ENCODE measurements at regions not wholly inside any gene's neighbourhood (a gene's known extent, or its start where the extent isn't known, plus 50 kb on each side); places are given as distances from the start of the nearest gene placed in this dataset.
A peak's percentile ranks its signal among the peaks of the same experiment; 100 is the strongest.
"Not testable (repeated sequence)": the region's sequence is repeated elsewhere in the genome, so short reads cannot be mapped to it uniquely, and the experiment has no call there.

DNA sequence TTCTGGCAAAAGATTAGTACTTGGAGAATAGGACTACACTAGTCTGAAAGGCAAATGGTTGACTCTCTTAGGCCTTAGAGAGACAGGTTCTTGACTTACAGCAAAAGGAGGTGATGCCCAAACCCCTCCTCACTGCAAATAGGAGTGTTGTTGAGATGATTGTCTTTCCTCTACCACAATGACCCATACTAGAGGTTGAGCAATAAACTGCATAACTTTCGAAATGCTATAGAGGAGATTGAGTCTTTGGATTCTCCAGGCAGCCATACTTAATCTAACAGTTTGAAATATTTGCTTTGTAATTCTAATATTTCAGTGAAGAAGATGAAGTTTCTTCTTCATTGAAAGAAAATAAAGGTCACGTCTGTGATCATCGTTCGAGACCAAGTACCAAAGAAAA is 498.5 kb upstream of the GBE1 start:
- DNase-seq, result no peak

DNA sequence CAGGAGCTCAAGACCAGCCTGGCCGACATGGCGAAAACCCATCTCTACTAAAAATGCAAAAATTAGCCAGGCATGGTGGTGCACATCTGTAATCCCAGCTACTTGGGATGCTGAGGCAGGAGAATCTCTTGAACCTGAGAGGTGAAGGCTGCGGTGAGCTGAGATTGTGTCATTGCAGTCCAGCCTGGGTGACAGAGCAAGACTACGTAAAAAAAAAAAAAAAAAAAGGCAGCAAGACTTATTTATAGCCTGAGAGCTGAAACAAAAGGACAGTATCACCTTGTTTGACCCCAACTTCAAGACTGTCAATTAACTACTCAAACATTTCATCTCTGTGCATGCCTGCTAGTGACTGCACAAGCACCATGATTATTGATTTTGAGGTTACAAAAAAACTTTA is 478.9 kb upstream of the GBE1 start:
- no peak for DNase-seq

DNA sequence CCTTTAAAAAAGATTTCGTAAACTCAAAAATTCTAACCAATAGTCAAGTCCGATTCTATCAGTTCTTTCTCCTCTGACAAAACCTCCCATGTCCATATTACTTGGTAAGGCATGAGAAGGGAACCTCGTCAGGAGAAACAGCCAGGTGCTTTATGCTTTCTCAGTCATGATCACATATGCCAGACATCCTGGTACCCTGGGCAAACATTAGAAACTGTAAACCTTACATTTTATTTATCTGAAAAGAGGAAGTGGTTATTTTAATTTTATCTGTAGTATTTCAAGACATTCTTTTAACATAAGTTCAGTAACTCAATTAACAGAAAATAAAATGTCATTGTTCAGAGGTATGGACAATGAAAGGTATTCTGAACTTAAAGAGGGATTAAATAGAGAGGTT is 474.8 kb upstream of the GBE1 start:
- DNase-seq, result no peak

DNA sequence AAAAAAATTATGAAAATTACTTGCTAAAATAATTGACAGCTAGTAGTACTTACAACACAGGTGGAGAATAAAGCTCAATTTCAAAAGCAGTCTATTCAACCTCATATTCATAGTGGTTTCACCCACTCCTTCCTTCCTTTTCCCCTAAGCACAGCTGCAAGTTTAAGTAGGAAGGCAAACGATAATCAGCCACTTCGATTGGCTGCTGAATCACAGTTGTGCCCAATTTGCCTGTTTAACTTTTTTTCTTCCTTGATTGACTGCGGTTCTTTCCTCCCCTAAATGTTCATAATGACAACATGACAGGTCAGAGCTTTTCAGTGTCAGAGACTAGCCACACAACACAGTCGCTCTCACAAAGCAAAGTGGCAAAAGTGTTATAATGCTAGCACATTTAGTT is 468.0 kb upstream of the GBE1 start:
- DNase-seq, result no peak

DNA sequence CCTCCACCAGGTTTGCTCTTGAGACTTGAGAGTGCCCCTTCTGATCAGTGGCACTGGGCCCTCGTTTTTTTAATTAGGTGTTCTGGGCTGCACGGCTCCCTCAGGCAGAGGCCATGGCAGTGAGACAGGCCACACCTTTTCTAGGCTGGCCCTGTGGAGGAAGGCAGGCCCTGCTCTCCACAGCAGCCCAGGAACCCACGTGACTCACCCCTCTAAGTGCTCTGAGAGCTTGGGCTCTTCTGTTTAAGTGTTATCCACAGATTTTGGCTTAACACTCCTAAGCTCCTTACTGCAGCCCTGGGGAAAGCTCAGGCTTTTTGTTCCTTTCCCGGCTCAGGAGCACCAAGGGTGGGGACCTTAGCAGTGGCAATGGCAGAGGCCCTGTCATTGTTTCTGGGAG is 463.2 kb upstream of the GBE1 start:
- no peak for DNase-seq

DNA sequence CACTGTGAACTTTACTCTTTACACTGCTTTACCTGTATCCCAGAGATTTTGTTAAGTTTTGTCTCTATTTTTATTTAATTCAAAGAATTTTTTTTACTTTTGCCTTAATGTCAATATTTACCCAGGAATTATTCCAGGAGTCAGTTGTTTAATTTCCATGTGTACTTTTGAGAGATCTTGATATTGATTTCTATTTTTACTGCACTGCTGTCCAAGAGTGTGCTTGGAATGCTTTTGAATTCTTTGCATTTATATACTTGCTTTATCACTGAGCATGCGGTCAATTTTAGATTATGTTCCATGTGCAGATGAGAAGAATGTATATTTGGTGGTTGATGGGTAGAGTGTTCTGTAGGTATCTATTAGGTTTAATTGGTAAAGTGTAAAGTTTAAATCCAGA is 461.0 kb upstream of the GBE1 start:
- DNase-seq, result no peak

DNA sequence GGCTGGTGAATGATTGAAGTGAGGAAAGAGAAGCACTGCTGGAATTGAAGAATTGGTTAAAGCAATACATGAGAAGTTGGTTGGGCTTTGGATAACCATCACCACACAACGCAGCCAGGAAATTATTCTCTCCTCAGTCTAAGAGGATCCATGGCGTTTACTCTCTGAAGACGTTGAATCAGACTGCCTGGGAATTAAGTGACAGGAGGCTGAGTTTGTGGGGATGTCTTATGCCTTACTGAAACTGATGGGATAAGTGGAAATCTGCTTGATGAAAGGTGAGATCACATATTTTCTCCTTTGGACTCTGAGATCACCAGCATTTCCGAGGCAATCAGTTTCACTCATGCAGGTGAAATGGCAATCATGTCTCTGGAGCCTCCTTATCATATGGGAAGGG is 456.1 kb upstream of the GBE1 start:
- no peak for DNase-seq

DNA sequence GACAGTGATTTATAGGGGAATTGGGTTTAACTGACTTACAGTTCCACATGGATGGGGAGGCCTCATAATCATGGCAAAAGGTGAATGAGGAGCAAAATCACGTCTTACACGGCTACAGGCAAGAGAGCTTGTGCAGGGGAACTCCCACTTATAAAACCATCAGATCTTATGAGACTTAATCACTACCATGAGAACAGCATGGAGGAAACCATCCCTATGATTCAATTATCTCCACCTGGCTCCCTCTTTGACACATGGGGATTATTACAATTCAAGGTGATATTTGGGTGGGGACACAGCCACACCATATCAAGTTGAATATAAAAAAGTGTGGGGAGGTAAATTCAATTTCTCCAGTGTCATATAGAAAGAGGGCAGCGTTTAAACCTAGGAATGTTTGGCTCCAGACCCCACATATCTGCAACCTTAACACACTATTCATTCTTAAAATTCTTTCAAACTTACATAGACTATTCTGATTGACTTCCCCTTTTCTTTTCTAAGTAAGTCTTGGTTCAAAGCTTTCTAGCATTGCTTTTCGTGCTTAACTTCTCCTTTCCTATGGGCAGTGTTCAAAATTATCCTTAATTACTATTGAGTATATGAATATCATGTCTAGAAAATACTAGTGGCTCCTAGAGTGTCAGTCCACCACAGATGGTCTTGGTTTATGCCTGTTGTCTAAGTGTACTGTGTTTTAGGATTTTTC is 446.7 kb upstream of the GBE1 start:
- DNase-seq, result no peak

DNA sequence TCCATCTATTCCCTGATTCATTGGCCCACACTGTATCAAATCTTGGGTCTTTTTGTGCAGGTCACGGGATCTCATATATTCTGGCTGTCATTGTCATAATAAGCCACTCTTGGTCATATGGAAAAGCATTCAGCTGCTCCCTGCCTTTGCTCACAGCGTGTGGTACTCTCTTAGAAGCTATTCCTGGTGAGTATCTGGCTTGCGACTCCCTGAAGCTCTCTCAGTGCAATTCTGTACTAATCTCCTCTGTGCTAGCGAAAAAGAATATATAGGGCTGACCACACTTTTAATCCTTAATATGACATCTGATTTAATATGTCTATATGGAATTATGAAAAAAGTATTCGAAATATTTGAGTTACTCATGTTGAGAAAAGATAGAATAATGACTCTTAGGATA is 440.8 kb upstream of the GBE1 start:
- no peak for DNase-seq

DNA sequence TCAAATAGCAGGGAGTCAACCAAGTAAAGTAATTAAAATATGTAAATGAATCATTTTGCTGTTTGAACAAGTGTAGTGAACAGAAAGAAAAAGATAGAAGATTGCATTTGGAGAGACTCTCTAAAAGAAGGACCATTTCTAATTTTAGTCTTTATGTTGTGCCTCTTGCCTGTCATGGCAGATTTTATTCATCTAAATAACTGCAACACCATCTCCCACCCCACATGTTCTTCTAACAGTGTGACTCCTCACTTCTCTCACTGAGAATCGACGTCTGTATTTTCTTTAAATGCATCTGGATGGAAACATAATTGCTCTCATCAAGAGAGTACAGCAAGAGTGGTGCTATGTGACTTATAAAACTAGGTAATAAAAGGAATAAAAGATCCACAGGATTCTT is 439.9 kb upstream of the GBE1 start:
- DNase-seq, result no peak

DNA sequence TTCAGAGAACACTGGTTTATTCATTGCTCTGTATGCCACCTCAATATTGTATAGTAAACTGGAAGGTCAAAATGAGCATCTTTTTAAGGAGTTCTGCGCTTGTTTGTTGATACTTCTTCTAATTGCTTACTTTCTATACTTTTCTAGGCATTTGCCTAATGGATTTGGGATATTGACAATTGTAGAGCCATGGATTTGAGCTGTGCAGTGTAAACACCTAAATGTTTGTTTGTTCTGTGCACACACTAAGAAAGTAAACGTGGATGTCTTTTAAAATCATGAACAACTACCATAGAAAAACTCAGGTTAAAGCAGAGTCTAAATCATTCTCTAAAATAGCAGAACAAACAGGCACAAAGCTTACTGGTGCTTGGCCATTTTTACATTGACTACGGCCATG is 436.6 kb upstream of the GBE1 start:
- DNase-seq, result no peak

DNA sequence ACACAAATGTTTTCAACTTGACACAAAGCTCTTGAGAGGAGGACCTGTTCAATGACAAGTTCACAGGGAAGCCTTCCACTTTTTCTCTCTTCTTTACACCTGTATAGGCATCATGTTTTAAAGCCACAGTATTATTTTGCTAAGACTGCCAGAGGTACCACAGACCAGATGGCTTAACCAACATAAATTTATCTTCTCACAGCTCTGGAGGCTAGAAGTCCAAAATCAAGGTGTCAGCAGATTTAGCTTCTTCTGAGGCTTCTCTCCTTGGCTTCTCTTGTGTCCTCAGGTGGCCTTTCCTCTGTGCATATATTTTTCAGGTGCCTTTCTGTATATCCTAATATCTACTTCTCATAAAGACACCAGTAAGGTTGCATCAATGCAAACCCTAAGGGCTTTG is 435.2 kb upstream of the GBE1 start:
- no peak for DNase-seq

DNA sequence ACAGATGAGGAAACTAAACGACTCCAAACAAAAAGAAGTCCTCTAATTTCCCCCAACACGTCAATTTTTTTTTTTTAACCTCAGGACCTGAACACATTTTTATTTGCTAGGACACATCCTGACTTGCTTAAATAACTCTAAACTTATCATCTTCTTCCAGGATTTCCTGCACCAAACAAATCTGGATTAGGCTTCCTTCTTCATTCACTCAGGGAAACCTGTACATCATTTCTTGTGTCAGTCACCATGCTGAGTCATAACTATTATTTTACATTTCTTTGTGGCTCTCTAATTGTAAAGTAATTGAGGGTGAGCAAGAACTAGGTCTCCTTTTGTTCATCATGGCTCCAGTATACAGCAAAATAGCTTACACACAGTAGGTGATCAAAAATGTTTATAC is 433.4 kb upstream of the GBE1 start:
- no peak for DNase-seq

DNA sequence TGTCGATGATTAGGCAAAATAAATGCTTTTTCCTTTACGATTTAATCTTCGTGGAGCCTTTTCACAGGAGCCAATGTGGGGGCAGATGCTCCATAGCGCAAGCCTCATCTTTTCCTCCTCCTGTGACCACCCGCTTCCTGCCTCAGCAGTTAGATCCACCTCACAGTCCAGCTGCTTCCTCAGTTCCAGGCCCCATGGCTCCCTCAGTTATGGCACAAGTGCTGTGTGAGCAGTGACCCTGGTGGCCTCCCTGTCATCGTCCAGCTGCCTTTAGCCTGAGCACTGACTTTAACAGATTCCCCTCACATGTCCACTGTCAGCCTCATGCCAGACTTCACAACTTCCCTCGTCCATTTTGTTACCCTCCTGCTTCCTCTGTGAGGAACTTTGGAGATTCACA is 424.6 kb upstream of the GBE1 start:
- no peak for DNase-seq

DNA sequence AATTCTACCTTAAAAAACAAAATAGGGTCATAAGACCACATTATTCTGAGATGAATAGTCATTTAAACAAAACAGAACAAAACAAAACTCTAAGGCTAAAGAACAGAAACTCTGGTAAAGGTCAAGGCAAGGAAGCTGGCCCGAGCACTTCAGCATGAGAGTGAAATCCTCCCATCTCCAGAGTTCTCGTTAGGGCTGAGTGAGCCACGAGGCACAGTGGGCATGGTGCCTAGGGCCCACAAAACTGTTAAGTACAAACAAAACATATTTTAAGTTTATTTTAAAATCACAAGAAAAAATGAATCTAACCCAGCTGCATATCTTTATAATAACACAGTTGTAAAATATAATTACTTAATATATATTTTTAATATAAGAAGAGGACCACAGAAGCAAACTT is 417.8 kb upstream of the GBE1 start:
- DNase-seq, result no peak

DNA sequence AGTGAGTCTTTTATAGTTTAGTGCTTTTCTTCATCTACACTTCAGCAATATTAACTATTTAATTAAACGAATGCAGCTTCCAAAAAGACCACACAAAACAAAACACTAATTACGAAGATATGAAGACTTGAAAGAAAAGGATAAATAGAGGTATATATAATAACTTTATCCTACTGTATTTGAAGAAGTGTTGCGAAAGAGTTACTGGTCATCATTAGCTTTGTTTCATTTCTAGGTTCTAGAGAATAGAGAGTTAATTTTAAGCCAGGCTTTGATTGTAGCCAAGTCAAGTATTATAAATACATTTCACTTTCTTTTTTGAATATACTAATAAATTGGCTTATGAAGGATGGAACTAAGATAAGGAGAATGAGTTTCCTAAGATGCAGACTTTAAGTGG is 416.8 kb upstream of the GBE1 start:
- DNase-seq, result no peak

DNA sequence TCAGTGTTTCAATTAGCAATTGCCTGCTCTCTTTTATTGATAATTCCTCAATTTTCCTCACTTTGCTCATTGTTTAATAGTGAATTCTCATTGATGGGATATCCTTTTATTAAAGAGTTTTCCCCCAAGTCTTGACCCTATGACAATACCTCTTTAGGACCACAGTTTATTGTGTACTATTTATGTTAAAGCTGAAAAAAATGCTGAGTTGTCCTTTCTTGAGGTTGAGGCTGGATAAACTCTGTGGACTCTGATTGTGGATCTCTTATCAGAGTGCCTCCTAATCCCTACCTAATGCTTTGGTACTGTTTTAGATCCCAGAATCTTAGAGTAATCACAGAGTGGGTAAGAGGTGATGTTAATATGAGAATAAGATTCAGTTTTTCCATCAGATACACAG is 416.3 kb upstream of the GBE1 start:
- DNase-seq, result no peak

DNA sequence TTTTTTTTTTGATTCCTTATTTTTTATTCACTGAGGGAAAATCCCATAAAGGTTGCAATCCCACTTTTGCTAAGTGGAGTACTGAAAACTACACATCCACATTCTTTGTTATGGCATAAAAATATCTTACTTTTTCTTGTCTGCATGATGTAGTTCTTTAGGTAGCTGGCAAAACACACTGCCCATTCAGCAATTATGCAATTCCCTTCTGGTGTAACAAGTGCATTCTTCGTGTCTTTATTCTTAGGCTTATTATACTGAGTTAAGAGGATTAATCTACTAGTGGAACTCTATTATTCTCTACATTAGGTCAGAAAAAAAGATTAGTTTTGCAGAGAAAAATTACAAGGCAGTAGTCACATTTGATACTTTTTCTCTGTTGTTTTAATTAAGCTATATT is 403.8 kb upstream of the GBE1 start:
- no peak for DNase-seq

DNA sequence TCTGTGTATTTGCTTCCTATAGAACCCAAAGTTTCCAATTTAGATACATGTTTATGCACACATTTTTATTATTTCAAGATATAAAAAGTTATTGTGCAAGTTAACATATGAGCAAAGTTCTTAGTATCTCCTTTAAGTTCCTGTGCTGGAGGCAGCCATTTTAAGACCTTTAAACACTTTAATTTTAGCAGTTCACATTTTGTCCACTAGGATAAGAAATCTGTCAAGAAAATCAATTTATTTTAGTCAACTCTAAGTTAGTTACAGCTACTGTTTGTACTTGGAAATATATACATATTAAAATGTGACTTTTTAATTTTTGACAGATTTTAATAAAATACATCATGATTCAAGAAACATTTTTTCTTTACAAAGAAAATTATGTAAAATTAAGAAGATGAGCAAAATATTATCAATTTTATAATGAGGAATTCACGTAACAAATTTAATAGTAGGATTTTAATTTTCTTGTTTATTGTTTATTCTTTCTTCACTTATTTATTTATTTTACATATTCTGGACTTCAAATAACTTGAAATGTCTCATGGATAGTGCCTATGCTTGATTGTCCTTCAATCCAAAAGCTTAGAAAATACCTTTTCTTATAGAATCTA is 402.6 kb upstream of the GBE1 start:
- DNase-seq, result peak; percentile 6

DNA sequence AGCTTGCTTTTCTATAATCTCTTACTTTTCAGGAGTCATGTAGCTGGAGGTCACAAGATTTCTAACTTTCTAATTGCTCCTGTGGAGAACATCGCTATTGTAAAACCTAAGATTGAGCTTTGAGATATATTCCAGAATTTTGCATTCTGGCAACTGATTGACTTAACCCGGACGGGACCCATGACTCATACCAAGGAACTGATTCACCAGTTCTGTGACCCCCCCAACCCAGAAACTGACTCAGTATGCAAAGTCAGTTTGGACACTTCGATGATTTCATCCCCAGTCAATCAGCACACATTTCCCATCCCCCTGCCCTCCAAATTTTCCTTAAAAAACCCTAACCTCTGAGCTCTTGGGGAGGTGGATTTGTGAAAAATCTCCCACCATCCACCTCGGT is 396.5 kb upstream of the GBE1 start:
- no peak for DNase-seq

DNA sequence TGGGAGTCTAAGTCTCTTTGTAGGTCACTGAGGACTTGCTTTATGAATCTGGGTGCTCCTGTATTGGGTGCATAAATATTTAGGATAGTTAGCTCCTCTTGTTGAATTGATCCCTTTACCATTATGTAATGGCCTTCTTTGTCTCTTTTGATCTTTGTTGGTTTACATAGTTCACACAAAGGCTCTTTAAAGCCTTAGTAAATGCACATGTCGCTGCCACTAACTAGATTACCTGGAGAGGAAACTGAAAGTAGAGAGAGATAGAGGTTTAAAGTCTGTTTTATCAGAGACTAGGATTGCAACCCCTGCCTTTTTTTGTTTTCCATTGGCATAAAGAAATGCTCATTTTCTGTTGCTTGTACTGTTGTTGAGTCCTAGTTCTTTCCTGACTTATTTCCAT is 392.4 kb upstream of the GBE1 start:
- DNase-seq, result not testable (repeated sequence)

DNA sequence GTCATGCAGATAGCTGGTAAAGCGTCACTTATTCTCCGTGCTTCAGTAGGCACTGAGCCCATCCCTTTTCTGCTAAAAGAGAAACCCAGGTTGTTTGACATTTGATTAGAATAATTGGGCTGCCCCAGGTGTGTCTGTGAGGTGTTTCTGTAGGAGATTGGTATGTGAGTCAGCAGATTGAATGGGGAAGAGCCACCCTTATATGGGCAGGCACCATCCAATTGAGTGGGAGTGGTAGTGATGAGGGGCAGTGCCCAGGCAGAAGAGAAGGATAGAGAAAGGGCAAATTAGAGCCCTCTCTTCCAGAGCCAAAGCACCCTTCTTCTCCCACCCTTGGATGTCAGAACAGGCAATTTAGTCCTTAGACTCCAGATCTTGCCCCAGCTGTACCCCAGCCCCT is 384.3 kb upstream of the GBE1 start:
- no peak for DNase-seq

DNA sequence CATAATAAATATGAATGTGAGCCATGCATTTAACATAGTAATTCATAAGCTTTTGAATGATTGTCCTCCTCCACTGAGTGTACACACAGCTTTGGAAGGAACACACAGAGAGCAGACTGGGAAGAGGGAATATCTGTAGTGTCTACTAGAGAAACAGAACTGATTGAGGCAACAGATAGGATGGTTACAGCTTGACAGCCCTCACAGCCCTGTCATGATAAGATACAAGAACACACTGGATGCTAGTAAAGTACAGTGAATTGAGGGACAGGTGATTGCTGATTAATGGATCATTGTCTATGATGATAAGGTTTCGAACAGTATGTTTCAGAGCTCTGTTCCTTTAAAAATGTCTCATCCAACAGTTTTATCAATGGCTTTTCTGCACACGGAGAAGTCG is 383.4 kb upstream of the GBE1 start:
- DNase-seq, result no peak

DNA sequence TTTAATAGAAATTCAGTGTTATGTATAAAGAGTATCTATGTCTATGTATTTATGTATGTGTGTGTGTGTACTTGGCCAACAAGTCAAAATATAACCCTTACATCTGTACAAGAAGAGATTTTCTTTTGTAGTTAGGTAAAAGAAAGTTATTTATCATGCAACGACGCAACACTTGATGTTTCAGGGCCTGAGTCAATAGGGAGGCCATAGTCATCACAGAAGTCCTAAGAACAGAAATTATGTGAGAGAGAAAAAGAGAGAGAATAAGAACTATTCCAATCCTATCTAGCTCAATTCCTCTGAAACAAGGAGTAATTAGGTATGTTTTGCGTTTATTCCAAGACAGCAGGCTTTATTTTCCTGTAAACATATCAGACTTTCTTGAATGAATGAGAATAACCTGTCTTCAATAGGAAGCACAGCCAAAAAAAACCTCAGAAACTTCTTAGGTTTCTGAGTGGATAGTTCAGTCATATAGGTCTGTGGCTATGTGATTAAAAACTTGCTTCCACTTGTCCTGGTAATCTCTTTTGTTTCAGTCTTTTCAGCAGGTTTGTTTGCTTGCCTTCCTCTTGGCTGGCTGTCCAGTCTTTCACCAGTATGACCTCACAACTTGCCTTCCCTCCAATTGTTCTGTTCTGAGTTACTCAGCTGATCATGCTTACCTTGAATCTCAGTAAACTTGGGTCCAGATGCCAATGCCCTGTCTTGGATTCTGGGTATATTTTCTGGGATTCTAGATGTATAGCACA is 382.4 kb upstream of the GBE1 start:
- DNase-seq, result no peak

DNA sequence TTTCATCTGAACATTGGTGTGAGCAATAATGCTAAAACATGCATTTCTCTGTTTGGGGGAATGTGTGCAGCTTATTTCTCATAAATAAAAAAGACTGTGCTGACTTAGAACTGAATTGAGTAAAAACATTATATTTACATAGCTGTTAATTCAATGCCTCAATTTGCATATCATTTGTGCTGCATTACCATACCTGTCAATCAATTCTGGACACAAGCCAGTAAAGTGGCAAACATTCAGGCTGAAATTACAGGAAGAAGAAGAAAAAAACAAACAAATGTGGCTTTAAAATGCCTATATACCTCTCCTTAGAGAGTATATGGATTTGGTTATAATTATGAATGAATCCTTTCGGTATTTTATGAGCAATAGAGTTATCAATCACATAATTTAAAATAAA is 380.1 kb upstream of the GBE1 start:
- DNase-seq, result no peak

Measured in inflammatory macrophage treated with lipopolysaccharide for 4 hours (primary cell).